GM19438 (cell line): ENCODE measurements at regions not wholly inside any gene's neighbourhood (a gene's known extent, or its start where the extent isn't known, plus 50 kb on each side); places are given as distances from the start of the nearest gene placed in this dataset.
A peak's percentile ranks its signal among the peaks of the same experiment; 100 is the strongest.
"Not testable (repeated sequence)": the region's sequence is repeated elsewhere in the genome, so short reads cannot be mapped to it uniquely, and the experiment has no call there.

Experiments used
- ATAC-seq: cut with Tn5 transposase; IDR thresholded peaks from one replicate; pipeline ENCODE4 v1.9.1; 2021; ENCODE audit warnings: low read depth; ENCODE audit not compliant: unreplicated experiment

GRCh38 chr1:79501153-79501552, 494.6 kb upstream of the ADGRL4 start:
- no peak for ATAC-seq

- ATAC-seq = no peak
These were observed 493.0 kb upstream of the ADGRL4 start for GRCh38 chr1:79499541-79499940.

GRCh38 chr1:79497193-79497773, 490.8 kb upstream of the ADGRL4 start:
- ATAC-seq = peak; percentile 88

- no peak for ATAC-seq
These were observed 489.6 kb upstream of the ADGRL4 start for GRCh38 chr1:79496129-79496528.

GRCh38 chr1:79493702-79494101, 487.2 kb upstream of the ADGRL4 start:
- not testable (repeated sequence) for ATAC-seq

- ATAC-seq = not testable (repeated sequence)
These were observed 482.1 kb upstream of the ADGRL4 start for GRCh38 chr1:79488572-79489121.

GRCh38 chr1:79478728-79479373, 472.3 kb upstream of the ADGRL4 start:
- no peak for ATAC-seq

- ATAC-seq = no peak
These were observed 471.6 kb upstream of the ADGRL4 start for GRCh38 chr1:79478160-79478559.

GRCh38 chr1:79472067-79472656, 465.6 kb upstream of the ADGRL4 start:
- peak; percentile 87 for ATAC-seq

- no peak for ATAC-seq
These were observed 462.6 kb upstream of the ADGRL4 start for GRCh38 chr1:79469139-79469538.

- peak; percentile 99 for ATAC-seq
These were observed 454.4 kb upstream of the ADGRL4 start for GRCh38 chr1:79460773-79461436.

GRCh38 chr1:79457562-79458224, 451.2 kb upstream of the ADGRL4 start:
- no peak for ATAC-seq

GRCh38 chr1:79448426-79448825, 441.9 kb upstream of the ADGRL4 start:
- no peak for ATAC-seq

- ATAC-seq = no peak
These were observed 434.7 kb upstream of the ADGRL4 start for GRCh38 chr1:79441238-79441637.

- ATAC-seq = no peak
These were observed 431.0 kb upstream of the ADGRL4 start for GRCh38 chr1:79437540-79437939.

GRCh38 chr1:79431340-79431739, 424.8 kb upstream of the ADGRL4 start:
- ATAC-seq = no peak

- no peak for ATAC-seq
These were observed 423.9 kb upstream of the ADGRL4 start for GRCh38 chr1:79430437-79430836.

GRCh38 chr1:79422726-79423125, 416.2 kb upstream of the ADGRL4 start:
- ATAC-seq = no peak

- ATAC-seq = no peak
These were observed 392.0 kb upstream of the ADGRL4 start for GRCh38 chr1:79398501-79398900.

- ATAC-seq = no peak
These were observed 390.4 kb upstream of the ADGRL4 start for GRCh38 chr1:79396901-79397300.
